ENCODE measurements at regions not wholly inside any gene's neighbourhood (a gene's known extent, or its start where the extent isn't known, plus 50 kb on each side); places are given as distances from the start of the nearest gene placed in this dataset.
A peak's percentile ranks its signal among the peaks of the same experiment; 100 is the strongest.

- Histone ChIP-seq H3K36me3 (ENCODE audit: control insufficient read depth, insufficient read depth, low read length, severe bottlenecking) (no peaks in the 10 kb centered on the region), H3K9ac (ENCODE audit: low read length) (no peak overlapping the region), H3K4me1 (ENCODE audit: control insufficient read depth, insufficient read depth, low read length) (no peaks in the 10 kb centered on the region), H3K4me3 (ENCODE audit: low read length) (no peak overlapping the region), H3K27me3 (replicated peaks; ENCODE audit: control insufficient read depth, insufficient read depth, low read length) (peaks cover 10% of the 10 kb centered on the region), H3K9me3 (ENCODE audit: control insufficient read depth, low read length) (no peaks in the 10 kb centered on the region)
- no peak for DNase-seq (ENCODE audit: low read depth)
These were observed 818.2 kb downstream of the UQCRFS1 start for GRCh38 chr19:28394725-28395124.

DNA sequence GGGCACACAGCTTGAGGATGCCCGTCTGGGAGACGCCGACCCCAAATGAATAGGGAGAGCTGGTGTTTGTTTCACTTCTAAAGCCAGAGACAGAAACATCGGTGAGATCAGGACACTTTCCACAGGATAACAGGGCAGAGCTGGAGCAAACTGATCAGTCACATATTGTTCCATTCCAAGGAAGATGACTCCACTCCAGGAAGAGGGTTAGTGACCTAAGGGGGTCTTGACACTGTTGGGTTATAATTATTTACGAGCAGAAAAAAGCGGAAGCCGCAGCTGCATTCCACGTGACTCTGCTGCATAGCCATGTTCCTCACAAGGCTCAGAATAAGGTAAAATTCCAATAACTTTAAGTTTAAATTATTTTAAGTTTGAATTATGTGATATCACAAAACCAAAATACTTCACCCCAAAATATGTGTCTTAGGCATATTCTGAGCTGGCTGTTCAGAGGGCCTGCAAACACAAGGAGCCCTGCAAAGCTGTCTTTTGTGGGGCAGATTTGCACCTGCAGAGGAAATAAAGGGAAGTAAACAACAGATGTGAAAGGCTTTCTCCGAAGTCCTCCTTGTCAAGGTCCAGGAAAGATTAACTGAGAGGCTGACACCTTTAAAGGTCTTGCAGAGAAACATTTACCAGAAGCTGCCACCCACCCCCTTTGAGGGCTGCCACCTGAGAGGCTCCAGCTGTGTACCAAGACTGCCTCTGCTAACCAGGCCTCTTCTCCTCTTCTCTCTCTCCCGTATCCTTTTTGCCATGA lies 819.2 kb downstream of the UQCRFS1 start:
- Histone ChIP-seq H3K4me1 (ENCODE audit: control insufficient read depth, insufficient read depth, low read length) (no peaks in the 10 kb centered on the region), H3K27me3 (replicated peaks; ENCODE audit: control insufficient read depth, insufficient read depth, low read length) (peaks cover 10% of the 10 kb centered on the region), H3K9me3 (ENCODE audit: control insufficient read depth, low read length) (no peaks in the 10 kb centered on the region), H3K36me3 (ENCODE audit: control insufficient read depth, insufficient read depth, low read length, severe bottlenecking) (no peaks in the 10 kb centered on the region), H3K4me3 (ENCODE audit: low read length) (no peak overlapping the region), H3K9ac (ENCODE audit: low read length) (no peak overlapping the region)
- DNase-seq (ENCODE audit: low read depth), result no peak

GRCh38 chr19:28388988-28389387 lies 824.0 kb downstream of the UQCRFS1 start:
- Histone ChIP-seq H3K27me3 (replicated peaks; ENCODE audit: control insufficient read depth, insufficient read depth, low read length) (no peaks in the 10 kb centered on the region), H3K4me3 (ENCODE audit: low read length) (no peak overlapping the region), H3K4me1 (ENCODE audit: control insufficient read depth, insufficient read depth, low read length) (no peaks in the 10 kb centered on the region), H3K9me3 (ENCODE audit: control insufficient read depth, low read length) (no peaks in the 10 kb centered on the region), H3K36me3 (ENCODE audit: control insufficient read depth, insufficient read depth, low read length, severe bottlenecking) (no peaks in the 10 kb centered on the region), H3K9ac (ENCODE audit: low read length) (no peak overlapping the region)
- no peak for DNase-seq (ENCODE audit: low read depth)

- Histone ChIP-seq H3K36me3 (ENCODE audit: control insufficient read depth, insufficient read depth, low read length, severe bottlenecking) (no peaks in the 10 kb centered on the region), H3K9ac (ENCODE audit: low read length) (no peak overlapping the region), H3K27me3 (replicated peaks; ENCODE audit: control insufficient read depth, insufficient read depth, low read length) (no peaks in the 10 kb centered on the region), H3K4me3 (ENCODE audit: low read length) (no peak overlapping the region), H3K4me1 (ENCODE audit: control insufficient read depth, insufficient read depth, low read length) (no peaks in the 10 kb centered on the region), H3K9me3 (ENCODE audit: control insufficient read depth, low read length) (no peaks in the 10 kb centered on the region)
- DNase-seq (ENCODE audit: low read depth), result no peak
These were observed 825.4 kb downstream of the UQCRFS1 start for GRCh38 chr19:28387507-28387906.

DNA sequence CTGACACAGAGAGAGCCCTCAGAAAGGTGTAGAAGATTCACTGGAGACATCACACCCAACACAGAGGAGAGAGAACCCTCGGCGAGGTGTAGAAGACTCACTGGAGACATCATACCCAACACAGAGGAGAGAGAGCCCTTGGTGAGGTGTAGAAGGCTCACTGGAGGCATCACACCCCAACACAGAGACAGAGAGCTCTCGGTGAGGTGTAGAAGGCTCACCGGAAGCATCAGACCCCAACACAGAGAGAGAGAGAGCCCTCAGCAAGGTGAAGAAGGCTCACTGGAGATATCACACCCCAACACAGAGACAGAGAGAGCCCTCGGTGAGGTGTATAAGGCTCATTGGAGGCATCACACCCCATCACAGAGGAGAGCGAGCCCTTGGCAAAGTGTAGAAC lies 826.5 kb downstream of the UQCRFS1 start:
- Histone ChIP-seq H3K9me3 (ENCODE audit: control insufficient read depth, low read length) (no peaks in the 10 kb centered on the region), H3K36me3 (ENCODE audit: control insufficient read depth, insufficient read depth, low read length, severe bottlenecking) (no peaks in the 10 kb centered on the region), H3K9ac (ENCODE audit: low read length) (no peak overlapping the region), H3K27me3 (replicated peaks; ENCODE audit: control insufficient read depth, insufficient read depth, low read length) (peaks cover 6% of the 10 kb centered on the region), H3K4me3 (ENCODE audit: low read length) (no peak overlapping the region), H3K4me1 (ENCODE audit: control insufficient read depth, insufficient read depth, low read length) (no peaks in the 10 kb centered on the region)
- DNase-seq (ENCODE audit: low read depth), result no peak

DNA sequence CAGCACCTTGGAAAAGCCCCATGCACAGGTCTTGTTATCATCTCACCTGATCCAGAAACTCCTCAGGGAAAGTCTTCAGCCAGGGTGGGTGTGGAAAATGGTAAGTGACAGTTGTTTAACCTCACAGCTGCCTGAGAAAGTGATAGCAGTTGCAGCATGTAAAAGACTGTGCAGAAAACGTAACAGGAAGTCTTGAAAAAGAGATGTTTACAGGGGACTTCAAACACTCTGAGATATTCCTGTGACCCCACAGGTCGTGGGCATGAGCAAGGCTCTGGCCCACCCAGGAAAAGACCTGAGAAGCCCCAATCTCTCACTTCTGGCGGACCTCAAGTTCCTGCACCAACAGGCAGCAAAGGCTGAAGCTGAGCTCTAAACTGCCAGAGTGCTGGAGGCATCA lies 826.9 kb downstream of the UQCRFS1 start:
- no peaks in the 10 kb centered on the region for H3K36me3 ChIP-seq (ENCODE audit: control insufficient read depth, insufficient read depth, low read length, severe bottlenecking)
- no peak overlapping the region for H3K9ac ChIP-seq (ENCODE audit: low read length)
- no peak for DNase-seq (ENCODE audit: low read depth)
- no peak overlapping the region for H3K4me3 ChIP-seq (ENCODE audit: low read length)
- no peaks in the 10 kb centered on the region for H3K4me1 ChIP-seq (ENCODE audit: control insufficient read depth, insufficient read depth, low read length)
- no peaks in the 10 kb centered on the region for H3K9me3 ChIP-seq (ENCODE audit: control insufficient read depth, low read length)
- H3K27me3 ChIP-seq (replicated peaks; ENCODE audit: control insufficient read depth, insufficient read depth, low read length), result peaks cover 8% of the 10 kb centered on the region

DNA sequence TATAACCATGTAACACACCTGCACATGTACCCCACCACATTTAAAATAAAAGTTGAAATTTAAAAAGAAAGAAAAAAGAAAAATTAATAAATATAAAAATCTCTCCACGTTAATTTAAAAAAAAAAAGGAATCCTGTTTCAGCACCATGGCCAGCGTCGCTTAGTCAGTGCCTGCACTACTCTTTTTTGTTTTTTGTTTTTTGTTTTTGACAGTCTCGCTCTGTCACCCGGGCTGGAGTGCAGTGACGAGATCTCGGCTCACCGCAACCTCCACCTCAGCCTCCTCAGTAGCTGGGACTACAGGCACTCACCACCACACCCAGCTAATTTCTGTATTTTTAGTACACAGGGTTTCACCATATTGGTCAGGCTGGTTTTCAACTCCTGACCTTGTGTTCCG lies 835.9 kb downstream of the UQCRFS1 start:
- peak; percentile 46 for DNase-seq (ENCODE audit: low read depth)
- Histone ChIP-seq H3K9me3 (ENCODE audit: control insufficient read depth, low read length) (no peaks in the 10 kb centered on the region), H3K4me1 (ENCODE audit: control insufficient read depth, insufficient read depth, low read length) (no peaks in the 10 kb centered on the region), H3K27me3 (replicated peaks; ENCODE audit: control insufficient read depth, insufficient read depth, low read length) (peaks cover 10% of the 10 kb centered on the region), H3K4me3 (ENCODE audit: low read length) (no peak overlapping the region), H3K9ac (ENCODE audit: low read length) (no peak overlapping the region), H3K36me3 (ENCODE audit: control insufficient read depth, insufficient read depth, low read length, severe bottlenecking) (no peaks in the 10 kb centered on the region)

GRCh38 chr19:28374971-28375370 lies 838.0 kb downstream of the UQCRFS1 start:
- no peaks in the 10 kb centered on the region for H3K4me1 ChIP-seq (ENCODE audit: control insufficient read depth, insufficient read depth, low read length)
- H3K9ac ChIP-seq (ENCODE audit: low read length), result no peak overlapping the region
- no peaks in the 10 kb centered on the region for H3K27me3 ChIP-seq (replicated peaks; ENCODE audit: control insufficient read depth, insufficient read depth, low read length)
- no peak for DNase-seq (ENCODE audit: low read depth)
- no peaks in the 10 kb centered on the region for H3K9me3 ChIP-seq (ENCODE audit: control insufficient read depth, low read length)
- no peak overlapping the region for H3K4me3 ChIP-seq (ENCODE audit: low read length)
- no peaks in the 10 kb centered on the region for H3K36me3 ChIP-seq (ENCODE audit: control insufficient read depth, insufficient read depth, low read length, severe bottlenecking)

GRCh38 chr19:28372576-28373247 lies 840.2 kb downstream of the UQCRFS1 start:
- no peaks in the 10 kb centered on the region for H3K36me3 ChIP-seq (ENCODE audit: control insufficient read depth, insufficient read depth, low read length, severe bottlenecking)
- H3K27me3 ChIP-seq (replicated peaks; ENCODE audit: control insufficient read depth, insufficient read depth, low read length), result peaks cover under 1% of the 10 kb centered on the region
- no peak for DNase-seq (ENCODE audit: low read depth)

GRCh38 chr19:28367146-28367545 lies 845.8 kb downstream of the UQCRFS1 start:
- Histone ChIP-seq H3K27me3 (replicated peaks; ENCODE audit: control insufficient read depth, insufficient read depth, low read length) (peaks cover 5% of the 10 kb centered on the region), H3K9ac (ENCODE audit: low read length) (no peak overlapping the region), H3K9me3 (ENCODE audit: control insufficient read depth, low read length) (no peaks in the 10 kb centered on the region), H3K4me3 (ENCODE audit: low read length) (no peak overlapping the region), H3K4me1 (ENCODE audit: control insufficient read depth, insufficient read depth, low read length) (no peaks in the 10 kb centered on the region), H3K36me3 (ENCODE audit: control insufficient read depth, insufficient read depth, low read length, severe bottlenecking) (no peaks in the 10 kb centered on the region)
- DNase-seq (ENCODE audit: low read depth), result no peak

More at GRCh38 chr19:28372576-28373247, 840.2 kb downstream of the UQCRFS1 start:
- H3K9ac ChIP-seq (ENCODE audit: low read length), result no peak overlapping the region
- H3K4me1 ChIP-seq (ENCODE audit: control insufficient read depth, insufficient read depth, low read length), result no peaks in the 10 kb centered on the region
- no peak overlapping the region for H3K4me3 ChIP-seq (ENCODE audit: low read length)
- no peaks in the 10 kb centered on the region for H3K9me3 ChIP-seq (ENCODE audit: control insufficient read depth, low read length)

DNA sequence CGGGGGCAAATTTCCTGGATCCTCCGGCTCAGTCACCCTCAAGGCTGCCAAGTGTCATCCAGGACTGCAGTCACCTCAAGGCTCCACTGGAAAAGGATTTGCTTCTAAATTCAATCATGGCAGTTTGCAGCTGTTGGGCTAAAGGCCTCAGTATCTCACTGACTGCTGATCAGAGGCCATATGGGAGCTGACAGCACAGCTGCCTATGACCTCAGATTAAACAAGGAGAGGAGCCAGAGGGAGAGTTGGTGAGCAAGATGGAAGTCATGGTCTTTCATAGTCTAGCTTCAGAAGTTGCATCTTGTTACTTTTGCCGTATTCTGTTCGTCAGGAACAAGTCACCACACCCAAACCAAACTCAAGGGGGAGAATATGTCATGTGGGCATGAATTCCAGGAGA lies 849.7 kb downstream of the UQCRFS1 start:
- Histone ChIP-seq H3K9ac (ENCODE audit: low read length) (no peak overlapping the region), H3K4me3 (ENCODE audit: low read length) (no peak overlapping the region), H3K36me3 (ENCODE audit: control insufficient read depth, insufficient read depth, low read length, severe bottlenecking) (no peaks in the 10 kb centered on the region), H3K9me3 (ENCODE audit: control insufficient read depth, low read length) (no peaks in the 10 kb centered on the region), H3K27me3 (replicated peaks; ENCODE audit: control insufficient read depth, insufficient read depth, low read length) (peaks cover 5% of the 10 kb centered on the region), H3K4me1 (ENCODE audit: control insufficient read depth, insufficient read depth, low read length) (no peaks in the 10 kb centered on the region)
- no peak for DNase-seq (ENCODE audit: low read depth)

Data from adipocyte (in vitro differentiated cells).